ENCODE measurements at regions not wholly inside any gene's neighbourhood (a gene's known extent, or its start where the extent isn't known, plus 50 kb on each side); places are given as distances from the start of the nearest gene placed in this dataset.
A peak's percentile ranks its signal among the peaks of the same experiment; 100 is the strongest.

GRCh38 chr12:58067610-58068387 is 126.4 kb downstream of the ATP23 start:
- Histone ChIP-seq H3K9me3 (peaks cover 0 to 4% (median 0%) of the 10 kb centered on the region in 3 donors), H3K27me3 (no peaks in the 10 kb centered on the region), H3K27ac (peak overlapping the region in 2 of 4 donors; percentile 3 to 72), H3K4me1 (peaks cover 4 to 46% (median 18%) of the 10 kb centered on the region in 3 donors), H3K4me3 (no peak overlapping the region), H3K36me3 (no peaks in the 10 kb centered on the region)
- 25 to 28% methylated on average over 1 of the region's 1 CpG for WGBS, 2 donors
- intact Hi-C loops (cut with DNase I), result no loop called here
- DNase-seq, result no peak
- TF ChIP-seq POLR2A (IDR thresholded peaks at IDR 0.05), result no peak
- no peak for TF ChIP-seq CTCF (IDR thresholded peaks at IDR 0.05)

- Histone ChIP-seq H3K27ac (peak overlapping the region; percentile 48 to 72 (median 65)), H3K36me3 (no peaks in the 10 kb centered on the region), H3K9me3 (peaks cover 0 to 4% (median 0%) of the 10 kb centered on the region in 3 donors), H3K4me1 (peaks cover 4 to 46% (median 18%) of the 10 kb centered on the region in 3 donors), H3K4me3 (no peak overlapping the region), H3K27me3 (no peaks in the 10 kb centered on the region)
- DNase-seq, result no peak
- TF ChIP-seq POLR2A (IDR thresholded peaks at IDR 0.05), result no peak
- intact Hi-C loops (cut with DNase I), result no loop called here
Measured at GRCh38 chr12:58068706-58069105, 127.3 kb downstream of the ATP23 start.

GRCh38 chr12:58069268-58069963 is 128.0 kb downstream of the ATP23 start:
- Histone ChIP-seq H3K4me3 (no peak overlapping the region), H3K27me3 (no peaks in the 10 kb centered on the region), H3K4me1 (peaks cover 4 to 46% (median 18%) of the 10 kb centered on the region in 3 donors), H3K36me3 (no peaks in the 10 kb centered on the region), H3K27ac (peak overlapping the region; percentile 48 to 72 (median 65)), H3K9me3 (peaks cover 0 to 4% (median 0%) of the 10 kb centered on the region in 3 donors)
- DNase-seq, result no peak
- intact Hi-C loops (cut with DNase I), result no loop called here
- WGBS, 2 donors, result 43 to 83% methylated on average over 2 of the region's 2 CpGs
- TF ChIP-seq CTCF (IDR thresholded peaks at IDR 0.05) (no peak), POLR2A (IDR thresholded peaks at IDR 0.05) (no peak)

DNA sequence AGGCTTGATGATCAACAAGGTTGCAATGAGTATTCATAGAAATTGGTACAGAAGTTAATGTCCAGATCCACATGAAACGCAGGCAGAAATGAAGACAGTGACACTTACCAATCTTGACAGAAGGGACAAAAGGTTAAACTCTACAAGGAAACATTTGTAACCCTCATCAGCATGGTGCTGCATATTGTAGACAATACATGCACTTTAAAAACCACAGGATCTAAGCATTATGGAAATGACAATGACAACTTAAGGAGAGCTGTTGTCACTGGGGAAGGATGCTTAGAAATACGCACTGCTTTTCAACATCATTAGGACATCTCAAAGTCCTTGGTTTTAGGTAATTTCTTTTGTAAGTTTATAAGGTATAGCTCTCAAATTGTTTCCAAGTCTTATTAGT is 130.6 kb downstream of the ATP23 start:
- Histone ChIP-seq H3K36me3 (no peaks in the 10 kb centered on the region), H3K27me3 (no peaks in the 10 kb centered on the region), H3K9me3 (peaks cover 0 to 4% (median 0%) of the 10 kb centered on the region in 3 donors), H3K4me3 (no peak overlapping the region), H3K4me1 (peaks cover 4 to 41% (median 18%) of the 10 kb centered on the region in 3 donors), H3K27ac (no peak overlapping the region)
- intact Hi-C loops (cut with DNase I), result no loop called here
- TF ChIP-seq POLR2A (IDR thresholded peaks at IDR 0.05), result no peak
- TF ChIP-seq CTCF (IDR thresholded peaks at IDR 0.05), result no peak
- 89 to 100% methylated on average over 2 of the region's 2 CpGs for WGBS, 2 donors
- no peak for DNase-seq

DNA sequence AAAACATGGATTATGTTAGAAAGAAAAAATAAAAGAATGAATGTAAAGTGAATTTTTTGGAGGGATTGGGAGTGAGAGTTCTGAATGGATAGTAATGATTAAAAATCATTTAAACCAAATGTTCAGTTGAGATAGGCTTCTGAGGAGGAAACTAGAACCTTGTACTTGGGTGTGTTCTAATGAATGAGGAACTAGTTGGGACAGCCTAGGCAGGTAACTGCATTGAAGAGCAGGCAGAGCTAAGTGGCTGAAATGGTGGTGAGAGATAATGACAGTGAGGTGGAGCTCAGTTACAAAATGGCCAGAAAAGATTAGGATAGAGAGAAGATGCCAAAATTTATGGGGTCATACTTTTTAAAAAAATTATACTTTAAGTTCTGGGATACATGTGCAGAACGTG is 132.9 kb downstream of the ATP23 start:
- TF ChIP-seq POLR2A (IDR thresholded peaks at IDR 0.05) (no peak), CTCF (IDR thresholded peaks at IDR 0.05) (no peak)
- Histone ChIP-seq H3K4me1 (peaks cover 4 to 20% (median 9%) of the 10 kb centered on the region in 3 donors), H3K4me3 (no peak overlapping the region), H3K9me3 (no peaks in the 10 kb centered on the region), H3K36me3 (no peaks in the 10 kb centered on the region), H3K27me3 (no peaks in the 10 kb centered on the region), H3K27ac (no peak overlapping the region)
- 94 to 100% methylated on average over 1 of the region's 1 CpG for WGBS, 2 donors
- intact Hi-C loops (cut with DNase I), result no loop called here
- no peak for DNase-seq

Measured in esophagus squamous epithelium (tissue), 5 donors.